ENCODE measurements at regions not wholly inside any gene's neighbourhood (a gene's known extent, or its start where the extent isn't known, plus 50 kb on each side); places are given as distances from the start of the nearest gene placed in this dataset.

DNA sequence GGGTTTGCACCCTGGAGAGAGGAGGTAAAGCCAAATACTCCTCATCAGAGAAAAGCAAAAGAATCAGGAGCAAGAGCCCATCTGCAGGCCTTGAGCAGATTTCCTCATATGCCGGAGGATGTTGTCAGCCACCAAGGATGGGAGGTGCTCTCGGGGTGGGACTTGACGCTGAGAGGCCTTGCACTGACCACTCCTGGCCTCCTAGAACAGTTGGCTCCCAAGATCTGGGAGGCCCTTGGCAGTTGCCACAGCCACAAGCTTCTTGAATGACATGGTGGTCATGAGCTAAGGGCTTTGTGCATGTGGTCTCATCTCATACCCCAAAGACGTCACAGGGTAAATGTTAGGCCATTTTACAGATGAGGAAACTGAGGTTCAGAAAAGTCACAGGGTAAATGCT lies 75.2 kb upstream of the PMEPA1 start (continued):
- no peak for TF ChIP-seq HEYL (CRISPR knock-in tag; IDR thresholded peaks at IDR 0.05)

DNA sequence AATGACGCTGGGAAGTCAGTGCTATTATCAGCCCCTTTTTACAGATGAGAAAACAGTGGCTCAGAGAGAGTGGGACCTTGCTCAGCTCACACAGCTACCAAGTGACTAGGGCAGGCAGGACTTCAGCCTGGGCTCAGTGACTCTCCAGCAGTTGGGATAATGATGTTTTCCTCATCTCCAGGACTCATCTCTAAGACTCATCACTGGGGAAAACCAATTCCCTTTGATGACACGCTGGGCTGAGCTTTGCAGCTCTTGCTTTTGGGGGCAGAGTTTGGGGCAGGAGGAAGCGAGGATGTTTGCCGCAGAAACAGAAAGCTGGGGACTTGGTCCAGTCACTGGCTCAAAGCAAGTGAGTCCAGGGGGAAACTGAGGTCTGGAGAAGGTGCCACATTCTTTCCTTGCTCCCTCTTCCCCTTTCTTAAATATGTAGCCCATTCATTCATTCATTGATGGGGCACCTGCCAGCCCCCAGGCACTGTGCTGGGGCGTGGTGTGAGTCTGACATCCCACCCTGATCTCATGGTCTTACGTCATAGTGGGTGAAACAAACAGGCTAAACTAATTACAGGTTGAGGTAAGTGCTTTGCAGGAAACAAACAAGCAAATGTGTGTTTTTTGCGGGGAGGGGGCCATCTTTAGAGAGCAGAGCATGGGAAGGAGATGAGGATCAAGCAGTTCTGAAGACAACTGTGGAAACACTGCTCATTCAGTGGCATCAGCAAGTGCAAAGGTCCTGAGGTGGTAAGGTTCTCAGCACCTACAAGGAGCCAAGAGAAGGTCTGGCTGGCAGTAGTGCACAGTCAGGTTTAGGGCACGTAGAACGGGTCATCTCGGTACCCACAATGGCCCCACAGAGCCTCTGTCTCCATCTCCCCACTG lies 74.4 kb upstream of the PMEPA1 start:
- no peak overlapping the region for H3K4me2 ChIP-seq
- FAIRE-seq = no peak
- H3K4me3 ChIP-seq = no peak overlapping the region
- TF ChIP-seq EP300 (IDR thresholded peaks at IDR 0.05) (no peak), RFX5 (IDR thresholded peaks at IDR 0.05) (no peak), RARB (CRISPR knock-in tag; IDR thresholded peaks at IDR 0.05) (no peak), KDM1A (IDR thresholded peaks at IDR 0.05; ENCODE audit: low read depth) (peak; percentile 32; the same call in 1 of the 2 replicates), TP53 (CRISPR knock-in tag; IDR thresholded peaks at IDR 0.05) (no peak)
- TF ChIP-seq, protein P1, sequence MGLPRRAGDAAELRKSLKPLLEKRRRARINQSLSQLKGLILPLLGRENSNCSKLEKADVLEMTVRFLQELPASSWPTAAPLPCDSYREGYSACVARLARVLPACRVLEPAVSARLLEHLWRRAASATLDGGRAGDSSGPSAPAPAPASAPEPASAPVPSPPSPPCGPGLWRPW (IDR thresholded peaks at IDR 0.05) = no peak
- DNase-seq (ENCODE audit: low read depth in 1 of 2, low spot score in 1 of 2) = no peak
- ATAC-seq = no peak
- peak overlapping the region in 1 of 2 experiments; percentile 66; a peak in 3 of 6 replicates for H3K27ac ChIP-seq
- ChIA-PET POLR2A (no interaction called here), CTCF (interaction anchor here (1.4 to 2.3 kb wide), 2 partner anchors 10 to 11 kb away, joined by 3 to 11 read pairs; no protein-coding TSS in a partner anchor)
- no peaks in the 10 kb centered on the region for H3K9me3 ChIP-seq
- 81% methylated on average over 10 of the region's 10 CpGs for WGBS (ENCODE audit: missing lambda C conversion rate)
- H3K4me1 ChIP-seq = peaks cover 38% of the 10 kb centered on the region

DNA sequence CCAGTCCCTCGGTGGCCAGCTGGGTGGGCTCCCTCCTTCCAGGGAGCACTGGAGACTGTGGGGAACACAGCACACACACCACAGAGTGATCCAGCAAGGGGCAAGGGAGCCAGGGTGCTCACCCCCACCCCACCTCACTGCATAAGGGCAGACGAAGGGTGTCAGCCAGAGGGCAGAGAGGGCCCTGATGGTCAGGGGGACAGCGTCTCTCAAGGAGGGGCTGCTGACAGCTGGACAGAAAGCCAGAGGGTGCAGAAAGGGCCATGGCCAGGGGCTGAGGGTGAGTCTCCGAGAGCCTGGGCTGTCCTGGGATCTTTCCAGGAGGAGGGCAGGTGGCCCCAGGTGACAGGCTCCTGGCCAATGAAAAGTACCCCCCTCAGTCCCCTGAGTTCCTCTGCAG lies 73.4 kb upstream of the PMEPA1 start:
- POLR2A ChIA-PET = interaction anchor here (1.2 kb wide), 1 partner anchor 10 kb away, joined by 3 read pairs; no protein-coding TSS in a partner anchor
- no peak overlapping the region for H3K4me3 ChIP-seq
- no peak overlapping the region for H3K4me2 ChIP-seq
- CTCF ChIA-PET = interaction anchor here (0.9 to 2.3 kb wide), 3 partner anchors 10 to 426 kb away, joined by 3 to 11 read pairs (median 3); no protein-coding TSS in a partner anchor
- no peaks in the 10 kb centered on the region for H3K9me3 ChIP-seq
- H3K27ac ChIP-seq = peak overlapping the region; percentile 8 to 66; a peak in 4 of 6 replicates
- DNase-seq (ENCODE audit: low read depth in 1 of 2, low spot score in 1 of 2) (no peak), FAIRE-seq (no peak), ATAC-seq (no peak)
- WGBS (ENCODE audit: missing lambda C conversion rate) = 88% methylated on average over 4 of the region's 4 CpGs
- H3K4me1 ChIP-seq = peaks cover 40% of the 10 kb centered on the region
- no peak for TF ChIP-seq EHF (CRISPR knock-in tag; IDR thresholded peaks at IDR 0.05)
- TF ChIP-seq, protein P2, sequence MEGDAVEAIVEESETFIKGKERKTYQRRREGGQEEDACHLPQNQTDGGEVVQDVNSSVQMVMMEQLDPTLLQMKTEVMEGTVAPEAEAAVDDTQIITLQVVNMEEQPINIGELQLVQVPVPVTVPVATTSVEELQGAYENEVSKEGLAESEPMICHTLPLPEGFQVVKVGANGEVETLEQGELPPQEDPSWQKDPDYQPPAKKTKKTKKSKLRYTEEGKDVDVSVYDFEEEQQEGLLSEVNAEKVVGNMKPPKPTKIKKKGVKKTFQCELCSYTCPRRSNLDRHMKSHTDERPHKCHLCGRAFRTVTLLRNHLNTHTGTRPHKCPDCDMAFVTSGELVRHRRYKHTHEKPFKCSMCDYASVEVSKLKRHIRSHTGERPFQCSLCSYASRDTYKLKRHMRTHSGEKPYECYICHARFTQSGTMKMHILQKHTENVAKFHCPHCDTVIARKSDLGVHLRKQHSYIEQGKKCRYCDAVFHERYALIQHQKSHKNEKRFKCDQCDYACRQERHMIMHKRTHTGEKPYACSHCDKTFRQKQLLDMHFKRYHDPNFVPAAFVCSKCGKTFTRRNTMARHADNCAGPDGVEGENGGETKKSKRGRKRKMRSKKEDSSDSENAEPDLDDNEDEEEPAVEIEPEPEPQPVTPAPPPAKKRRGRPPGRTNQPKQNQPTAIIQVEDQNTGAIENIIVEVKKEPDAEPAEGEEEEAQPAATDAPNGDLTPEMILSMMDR (IDR thresholded peaks at IDR 0.05) = no peak
- TF ChIP-seq PHF8 (IDR thresholded peaks at IDR 0.05; ENCODE audit: borderline replicate concordance, low read depth) = no peak
- TF ChIP-seq HDAC2 (IDR thresholded peaks at IDR 0.05) = no peak
- TF ChIP-seq, protein P1 (IDR thresholded peaks at IDR 0.05) = no peak
- no peak for TF ChIP-seq CHD4 (IDR thresholded peaks at IDR 0.05; ENCODE audit: borderline replicate concordance)
- TF ChIP-seq, protein P3, sequence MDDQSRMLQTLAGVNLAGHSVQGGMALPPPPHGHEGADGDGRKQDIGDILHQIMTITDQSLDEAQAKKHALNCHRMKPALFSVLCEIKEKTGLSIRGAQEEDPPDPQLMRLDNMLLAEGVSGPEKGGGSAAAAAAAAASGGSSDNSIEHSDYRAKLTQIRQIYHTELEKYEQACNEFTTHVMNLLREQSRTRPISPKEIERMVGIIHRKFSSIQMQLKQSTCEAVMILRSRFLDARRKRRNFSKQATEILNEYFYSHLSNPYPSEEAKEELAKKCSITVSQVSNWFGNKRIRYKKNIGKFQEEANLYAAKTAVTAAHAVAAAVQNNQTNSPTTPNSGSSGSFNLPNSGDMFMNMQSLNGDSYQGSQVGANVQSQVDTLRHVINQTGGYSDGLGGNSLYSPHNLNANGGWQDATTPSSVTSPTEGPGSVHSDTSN (IDR thresholded peaks at IDR 0.05) = no peak

DNA sequence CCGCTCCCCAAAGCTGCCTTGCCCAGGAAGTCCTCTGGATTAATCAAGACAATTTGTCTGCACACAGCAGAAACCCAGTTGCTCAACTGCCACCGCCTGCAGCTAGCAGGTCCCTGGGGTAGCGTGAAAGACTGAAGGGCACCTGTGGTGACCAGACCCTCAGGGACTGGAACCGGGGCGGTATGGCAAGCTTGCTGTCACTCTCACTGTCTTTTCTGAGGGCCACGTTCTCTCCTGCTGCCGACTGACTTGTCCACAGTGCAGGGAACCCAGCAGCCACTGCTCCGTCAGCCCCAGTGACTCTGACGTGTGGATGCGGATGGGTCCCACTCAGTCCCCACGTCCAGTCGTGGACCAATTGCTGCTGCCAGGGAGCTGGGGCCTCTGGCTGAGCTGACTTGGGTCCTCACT lies 72.8 kb upstream of the PMEPA1 start:
- DNase-seq (ENCODE audit: low read depth in 1 of 2, low spot score in 1 of 2) (no peak), FAIRE-seq (no peak), ATAC-seq (no peak)
- Histone ChIP-seq H3K4me3 (no peak overlapping the region), H3K27ac (peak overlapping the region; percentile 8 to 66; a peak in 4 of 6 replicates), H3K4me1 (peaks cover 40% of the 10 kb centered on the region), H3K4me2 (no peak overlapping the region), H3K9me3 (no peaks in the 10 kb centered on the region)
- 79% methylated on average over 11 of the region's 12 CpGs for WGBS (ENCODE audit: missing lambda C conversion rate)
- ChIA-PET CTCF (interaction anchor here (0.9 to 2.3 kb wide), 3 partner anchors 9 to 426 kb away, joined by 3 to 11 read pairs (median 3); no protein-coding TSS in a partner anchor), POLR2A (interaction anchor here (1.2 kb wide), 1 partner anchor 10 kb away, joined by 3 read pairs; no protein-coding TSS in a partner anchor)
- no peak for TF ChIP-seq MAZ (IDR thresholded peaks at IDR 0.05; ENCODE audit: borderline replicate concordance, low read depth, low read length)
- TF ChIP-seq POLR2A (IDR thresholded peaks at IDR 0.05; ENCODE audit: low read length) = 0 out of 2 replicates have a peak, but pooled peaks have one; percentile 9

Measured in A549 (cell line).